HepG2 (cell line): ENCODE measurements at regions not wholly inside any gene's neighbourhood (a gene's known extent, or its start where the extent isn't known, plus 50 kb on each side); places are given as distances from the start of the nearest gene placed in this dataset.

Experiments
- ARID2 ChIP-seq: sonication (generic); formaldehyde crosslinking; IDR thresholded peaks from 2 replicates; pipeline ENCODE4 v1.8.1; 2022; ENCODE audit warnings: mild to moderate bottlenecking, missing genetic modification reagents, borderline replicate concordance
- CBFB ChIP-seq: sonication (generic); formaldehyde crosslinking; IDR thresholded peaks from 2 replicates; pipeline ENCODE4 v1.4.0; 2020; ENCODE audit warnings: missing genetic modification reagents
- EP300 ChIP-seq, 3 experiments: sonication (generic) in 1 of 3; formaldehyde crosslinking in 1 of 3; IDR thresholded peaks; 2 replicates each; pipeline versions ENCODE4 v1.5.1 to v1.6.1; 2011 to 2020; ENCODE audit warnings: low read depth in 2 of 3, low read length in 2 of 3, borderline replicate concordance in 1 of 3, improper control_type of control experiment in 1 of 3, mild to moderate bottlenecking in 1 of 3, missing genetic modification reagents in 1 of 3, moderate library complexity in 1 of 3
- FOXP4 ChIP-seq: sonication (generic); formaldehyde crosslinking; IDR thresholded peaks from 2 replicates; pipeline ENCODE4 v1.4.0; 2020; ENCODE audit warnings: missing genetic modification reagents
- GABPB1 ChIP-seq: IDR thresholded peaks from 2 replicates; pipeline ENCODE4 v1.6.1; 2016; ENCODE audit warnings: mild to moderate bottlenecking, missing genetic modification reagents, moderate library complexity, missing compliant biosample characterization
- HNRNPK ChIP-seq: fragments of 200-400 bp; formaldehyde crosslinking; IDR thresholded peaks from 2 replicates; pipeline ENCODE4 v1.6.1; 2018; ENCODE audit warnings: low read length, low read depth, moderate library complexity, mild to moderate bottlenecking; ENCODE audit not compliant: poor library complexity, severe bottlenecking
- KLF11 ChIP-seq: IDR thresholded peaks from 2 replicates; pipeline ENCODE4 v1.6.1; 2016; ENCODE audit warnings: missing compliant biosample characterization
- MBD4 ChIP-seq: IDR thresholded peaks from 2 replicates; pipeline ENCODE4 v1.6.1; 2012; ENCODE audit warnings: low read length, inconsistent platforms, borderline replicate concordance
- MEF2D ChIP-seq: sonication (generic); formaldehyde crosslinking; IDR thresholded peaks from 2 replicates; pipeline ENCODE4 v1.5.1; 2020; ENCODE audit warnings: mild to moderate bottlenecking, missing genetic modification reagents
- MEIS2 ChIP-seq: sonication (generic); formaldehyde crosslinking; IDR thresholded peaks from 2 replicates; pipeline ENCODE4 v1.9.0; 2021; ENCODE audit warnings: mild to moderate bottlenecking, missing genetic modification reagents
- NR2C2 ChIP-seq: sonication (generic); formaldehyde crosslinking; IDR thresholded peaks from 2 replicates; pipeline ENCODE4 v1.4.0; 2020; ENCODE audit warnings: missing genetic modification reagents, mild to moderate bottlenecking, moderate library complexity, borderline replicate concordance
- PHF20 ChIP-seq: sonication (generic); formaldehyde crosslinking; IDR thresholded peaks from 2 replicates; pipeline ENCODE4 v1.5.0; 2020; ENCODE audit warnings: mild to moderate bottlenecking, missing genetic modification reagents
- SATB2 ChIP-seq: sonication (generic); formaldehyde crosslinking; IDR thresholded peaks from 2 replicates; pipeline ENCODE4 v1.5.0; 2020; ENCODE audit warnings: missing genetic modification reagents
- SMYD3 ChIP-seq: sonication (generic); formaldehyde crosslinking; IDR thresholded peaks from 2 replicates; pipeline ENCODE4 v1.8.1; 2023; ENCODE audit warnings: mild to moderate bottlenecking, missing genetic modification reagents
- SNAI1 ChIP-seq: sonication (generic); formaldehyde crosslinking; IDR thresholded peaks from 2 replicates; pipeline ENCODE4 v1.5.0; 2020; ENCODE audit warnings: mild to moderate bottlenecking, missing genetic modification reagents, borderline replicate concordance
- ZBTB21 ChIP-seq: sonication (generic); formaldehyde crosslinking; IDR thresholded peaks from 2 replicates; pipeline ENCODE4 v1.4.0; 2020; ENCODE audit warnings: missing genetic modification reagents
- ZMYM3 ChIP-seq: sonication (generic); formaldehyde crosslinking; IDR thresholded peaks from 2 replicates; pipeline ENCODE4 v1.5.1; 2020; ENCODE audit warnings: mild to moderate bottlenecking, missing genetic modification reagents
- ZNF136 ChIP-seq: sonication (generic); formaldehyde crosslinking; IDR thresholded peaks from 2 replicates; pipeline ENCODE4 v1.8.1; 2022; ENCODE audit warnings: low read depth, mild to moderate bottlenecking, moderate library complexity, missing genetic modification reagents
- ZNF335 ChIP-seq: sonication (generic); formaldehyde crosslinking; IDR thresholded peaks from 2 replicates; pipeline ENCODE4 v1.4.0; 2020; ENCODE audit warnings: missing genetic modification reagents
- ZNF512 ChIP-seq: sonication (generic); formaldehyde crosslinking; IDR thresholded peaks from 2 replicates; pipeline ENCODE4 v1.4.0; 2020; ENCODE audit warnings: mild to moderate bottlenecking, missing genetic modification reagents
- ZNF564 ChIP-seq: sonication (generic); formaldehyde crosslinking; IDR thresholded peaks from 2 replicates; pipeline ENCODE4 v1.8.1; 2023; ENCODE audit warnings: mild to moderate bottlenecking, missing genetic modification reagents
- ZNF704 ChIP-seq: sonication (generic); formaldehyde crosslinking; IDR thresholded peaks from 2 replicates; pipeline ENCODE4 v1.8.1; 2023; ENCODE audit warnings: mild to moderate bottlenecking, inconsistent platforms, moderate library complexity, missing genetic modification reagents, borderline replicate concordance
- TF ChIP-seq, protein P1 (sequence below): sonication (generic); formaldehyde crosslinking; IDR thresholded peaks from 2 replicates; pipeline ENCODE4 v1.9.0; 2021; ENCODE audit warnings: missing genetic modification reagents, borderline replicate concordance

GRCh38 chr1:67534627-67535065, 104.4 kb upstream of the SERBP1 start (continued):
- TF ChIP-seq SMYD3 (CRISPR knock-in tag) (peak; percentile 82), PHF20 (CRISPR knock-in tag) (no peak), ZNF512 (no peak), ZNF136 (CRISPR knock-in tag) (no peak), SNAI1 (CRISPR knock-in tag) (no peak), ZNF704 (CRISPR knock-in tag) (no peak), MBD4 (peak; percentile 96), ZMYM3 (CRISPR knock-in tag) (peak; percentile 87), SATB2 (CRISPR knock-in tag) (peak; percentile 38; the same call in 1 of the 2 replicates), MEF2D (peak; percentile 90), ZNF335 (CRISPR knock-in tag) (0 out of 2 replicates have a peak, but pooled peaks have one; percentile 67), ZBTB21 (0 out of 2 replicates have a peak, but pooled peaks have one; percentile 45), HNRNPK (no peak), CBFB (CRISPR knock-in tag) (peak; percentile 99), MEIS2 (CRISPR knock-in tag) (peak; percentile 97), KLF11 (CRISPR knock-in tag) (0 out of 2 replicates have a peak, but pooled peaks have one; percentile 18), EP300 (IDR thresholded peaks at IDR 0.05; ENCODE audit: low read depth in 2 of 2, low read length in 2 of 2) (peak; percentile 99 to 100), EP300 (CRISPR knock-in tag; IDR thresholded peaks at IDR 0.05; ENCODE audit: borderline replicate concordance) (peak; percentile 98), GABPB1 (CRISPR knock-in tag) (peak; percentile 58; the same call in 1 of the 2 replicates), ZNF564 (CRISPR knock-in tag) (peak; percentile 48; the same call in 1 of the 2 replicates), NR2C2 (CRISPR knock-in tag) (peak; percentile 85), FOXP4 (CRISPR knock-in tag) (peak; percentile 99), ARID2 (CRISPR knock-in tag) (peak; percentile 66; the same call in 1 of the 2 replicates)
- TF ChIP-seq, protein P1, sequence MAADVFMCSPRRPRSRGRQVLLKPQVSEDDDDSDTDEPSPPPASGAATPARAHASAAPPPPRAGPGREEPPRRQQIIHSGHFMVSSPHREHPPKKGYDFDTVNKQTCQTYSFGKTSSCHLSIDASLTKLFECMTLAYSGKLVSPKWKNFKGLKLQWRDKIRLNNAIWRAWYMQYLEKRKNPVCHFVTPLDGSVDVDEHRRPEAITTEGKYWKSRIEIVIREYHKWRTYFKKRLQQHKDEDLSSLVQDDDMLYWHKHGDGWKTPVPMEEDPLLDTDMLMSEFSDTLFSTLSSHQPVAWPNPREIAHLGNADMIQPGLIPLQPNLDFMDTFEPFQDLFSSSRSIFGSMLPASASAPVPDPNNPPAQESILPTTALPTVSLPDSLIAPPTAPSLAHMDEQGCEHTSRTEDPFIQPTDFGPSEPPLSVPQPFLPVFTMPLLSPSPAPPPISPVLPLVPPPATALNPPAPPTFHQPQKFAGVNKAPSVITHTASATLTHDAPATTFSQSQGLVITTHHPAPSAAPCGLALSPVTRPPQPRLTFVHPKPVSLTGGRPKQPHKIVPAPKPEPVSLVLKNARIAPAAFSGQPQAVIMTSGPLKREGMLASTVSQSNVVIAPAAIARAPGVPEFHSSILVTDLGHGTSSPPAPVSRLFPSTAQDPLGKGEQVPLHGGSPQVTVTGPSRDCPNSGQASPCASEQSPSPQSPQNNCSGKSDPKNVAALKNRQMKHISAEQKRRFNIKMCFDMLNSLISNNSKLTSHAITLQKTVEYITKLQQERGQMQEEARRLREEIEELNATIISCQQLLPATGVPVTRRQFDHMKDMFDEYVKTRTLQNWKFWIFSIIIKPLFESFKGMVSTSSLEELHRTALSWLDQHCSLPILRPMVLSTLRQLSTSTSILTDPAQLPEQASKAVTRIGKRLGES (CRISPR knock-in tag) = no peak
